ENCODE measurements at regions not wholly inside any gene's neighbourhood (a gene's known extent, or its start where the extent isn't known, plus 50 kb on each side); places are given as distances from the start of the nearest gene placed in this dataset.

DNA sequence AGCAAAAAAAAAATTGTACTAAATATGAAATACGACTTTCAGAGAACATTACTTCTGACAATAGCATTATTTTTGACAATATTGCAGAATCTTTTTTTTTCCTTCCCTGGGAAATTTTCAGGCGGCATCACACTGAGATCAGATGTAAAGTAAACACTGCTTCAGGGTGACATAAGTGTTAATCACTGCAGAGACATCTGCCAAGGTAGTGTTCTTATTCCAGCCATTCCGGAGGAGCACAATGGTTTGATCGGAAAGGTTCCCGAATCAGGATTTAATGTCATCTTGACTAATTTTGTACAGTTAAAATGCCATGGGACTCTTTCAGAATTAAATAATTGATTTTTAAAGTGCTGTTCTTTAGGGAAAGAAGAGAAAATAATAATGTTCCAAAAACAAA, 56.7 kb upstream of the ZNF236 start:
- TF ChIP-seq, protein P1, sequence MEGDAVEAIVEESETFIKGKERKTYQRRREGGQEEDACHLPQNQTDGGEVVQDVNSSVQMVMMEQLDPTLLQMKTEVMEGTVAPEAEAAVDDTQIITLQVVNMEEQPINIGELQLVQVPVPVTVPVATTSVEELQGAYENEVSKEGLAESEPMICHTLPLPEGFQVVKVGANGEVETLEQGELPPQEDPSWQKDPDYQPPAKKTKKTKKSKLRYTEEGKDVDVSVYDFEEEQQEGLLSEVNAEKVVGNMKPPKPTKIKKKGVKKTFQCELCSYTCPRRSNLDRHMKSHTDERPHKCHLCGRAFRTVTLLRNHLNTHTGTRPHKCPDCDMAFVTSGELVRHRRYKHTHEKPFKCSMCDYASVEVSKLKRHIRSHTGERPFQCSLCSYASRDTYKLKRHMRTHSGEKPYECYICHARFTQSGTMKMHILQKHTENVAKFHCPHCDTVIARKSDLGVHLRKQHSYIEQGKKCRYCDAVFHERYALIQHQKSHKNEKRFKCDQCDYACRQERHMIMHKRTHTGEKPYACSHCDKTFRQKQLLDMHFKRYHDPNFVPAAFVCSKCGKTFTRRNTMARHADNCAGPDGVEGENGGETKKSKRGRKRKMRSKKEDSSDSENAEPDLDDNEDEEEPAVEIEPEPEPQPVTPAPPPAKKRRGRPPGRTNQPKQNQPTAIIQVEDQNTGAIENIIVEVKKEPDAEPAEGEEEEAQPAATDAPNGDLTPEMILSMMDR (IDR thresholded peaks at IDR 0.05) = no peak
- TF ChIP-seq POLR2A (IDR thresholded peaks at IDR 0.05) = no peak

Data from Peyer's patch (tissue), 4 donors.